NCI-H69 (cell line): ENCODE measurements at regions not wholly inside any gene's neighbourhood (a gene's known extent, or its start where the extent isn't known, plus 50 kb on each side); places are given as distances from the start of the nearest gene placed in this dataset.
"Not testable (repeated sequence)": the region's sequence is repeated elsewhere in the genome, so short reads cannot be mapped to it uniquely, and the experiment has no call there.

Source experiments
- DNase-seq: peaks from one replicate; lab custom pipeline; 2025; lab: John Stamatoyannopoulos, UW

- no peak for DNase-seq
These were observed 664.8 kb downstream of the STK39 start for GRCh38 chr2:167582619-167583018.

- DNase-seq, result peak; percentile 43
These were observed 665.3 kb downstream of the STK39 start for GRCh38 chr2:167581961-167582574.

GRCh38 chr2:167579826-167580225 lies 667.6 kb downstream of the STK39 start:
- DNase-seq, result no peak

- DNase-seq, result no peak
These were observed 672.1 kb downstream of the STK39 start for GRCh38 chr2:167575276-167575675.

- no peak for DNase-seq
These were observed 674.3 kb downstream of the STK39 start for GRCh38 chr2:167572883-167573619.

- DNase-seq, result no peak
These were observed 677.0 kb downstream of the STK39 start for GRCh38 chr2:167570370-167570769.

GRCh38 chr2:167563885-167564619 lies 675.8 kb downstream of the XIRP2 start:
- not testable (repeated sequence) for DNase-seq

- DNase-seq, result not testable (repeated sequence)
These were observed 670.2 kb downstream of the XIRP2 start for GRCh38 chr2:167558272-167558991.

GRCh38 chr2:167555098-167555720 lies 666.9 kb downstream of the XIRP2 start:
- no peak for DNase-seq

- DNase-seq, result no peak
These were observed 665.4 kb downstream of the XIRP2 start for GRCh38 chr2:167553635-167554034.

- no peak for DNase-seq
These were observed 663.1 kb downstream of the XIRP2 start for GRCh38 chr2:167551416-167551815.

- peak; percentile 18 for DNase-seq
These were observed 662.2 kb downstream of the XIRP2 start for GRCh38 chr2:167550448-167550847.

- DNase-seq, result no peak
These were observed 660.1 kb downstream of the XIRP2 start for GRCh38 chr2:167548396-167548795.

GRCh38 chr2:167544602-167545001 lies 656.3 kb downstream of the XIRP2 start:
- no peak for DNase-seq

GRCh38 chr2:167543721-167544120 lies 655.4 kb downstream of the XIRP2 start:
- DNase-seq, result no peak

GRCh38 chr2:167537743-167538142 lies 649.5 kb downstream of the XIRP2 start:
- no peak for DNase-seq

- no peak for DNase-seq
These were observed 646.2 kb downstream of the XIRP2 start for GRCh38 chr2:167534443-167534842.

- no peak for DNase-seq
These were observed 636.5 kb downstream of the XIRP2 start for GRCh38 chr2:167524786-167525185.

GRCh38 chr2:167510071-167510759 lies 621.9 kb downstream of the XIRP2 start:
- DNase-seq, result peak; percentile 17

- DNase-seq, result peak; percentile 68
These were observed 621.3 kb downstream of the XIRP2 start for GRCh38 chr2:167509586-167509985.

- peak; percentile 23 for DNase-seq
These were observed 620.4 kb downstream of the XIRP2 start for GRCh38 chr2:167508709-167509108.
